GM21825 (cell line): ENCODE measurements at regions not wholly inside any gene's neighbourhood (a gene's known extent, or its start where the extent isn't known, plus 50 kb on each side); places are given as distances from the start of the nearest gene placed in this dataset.
"Not testable (repeated sequence)": the region's sequence is repeated elsewhere in the genome, so short reads cannot be mapped to it uniquely, and the experiment has no call there.

Source experiments
- ATAC-seq: cut with Tn5 transposase; IDR thresholded peaks from one replicate; pipeline ENCODE4 v1.9.1; 2021; ENCODE audit warnings: mild to moderate bottlenecking, moderate library complexity; ENCODE audit not compliant: unreplicated experiment

DNA sequence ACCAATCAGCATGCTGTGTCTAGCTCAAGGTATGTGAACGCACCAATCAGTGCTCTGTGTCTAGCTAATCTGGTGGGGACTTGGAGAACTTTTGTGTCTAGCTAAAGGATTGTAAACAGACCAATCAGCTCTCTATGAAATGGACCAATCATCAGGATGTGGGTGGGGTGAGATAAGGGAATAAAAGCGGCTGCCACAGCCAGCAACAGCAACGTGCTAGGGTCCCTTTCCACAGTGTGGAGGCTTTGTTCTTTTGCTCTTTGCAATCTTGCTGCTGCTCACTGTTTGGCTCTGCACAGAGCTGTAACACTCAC lies 1353.9 kb upstream of the CDH18 start:
- not testable (repeated sequence) for ATAC-seq

DNA sequence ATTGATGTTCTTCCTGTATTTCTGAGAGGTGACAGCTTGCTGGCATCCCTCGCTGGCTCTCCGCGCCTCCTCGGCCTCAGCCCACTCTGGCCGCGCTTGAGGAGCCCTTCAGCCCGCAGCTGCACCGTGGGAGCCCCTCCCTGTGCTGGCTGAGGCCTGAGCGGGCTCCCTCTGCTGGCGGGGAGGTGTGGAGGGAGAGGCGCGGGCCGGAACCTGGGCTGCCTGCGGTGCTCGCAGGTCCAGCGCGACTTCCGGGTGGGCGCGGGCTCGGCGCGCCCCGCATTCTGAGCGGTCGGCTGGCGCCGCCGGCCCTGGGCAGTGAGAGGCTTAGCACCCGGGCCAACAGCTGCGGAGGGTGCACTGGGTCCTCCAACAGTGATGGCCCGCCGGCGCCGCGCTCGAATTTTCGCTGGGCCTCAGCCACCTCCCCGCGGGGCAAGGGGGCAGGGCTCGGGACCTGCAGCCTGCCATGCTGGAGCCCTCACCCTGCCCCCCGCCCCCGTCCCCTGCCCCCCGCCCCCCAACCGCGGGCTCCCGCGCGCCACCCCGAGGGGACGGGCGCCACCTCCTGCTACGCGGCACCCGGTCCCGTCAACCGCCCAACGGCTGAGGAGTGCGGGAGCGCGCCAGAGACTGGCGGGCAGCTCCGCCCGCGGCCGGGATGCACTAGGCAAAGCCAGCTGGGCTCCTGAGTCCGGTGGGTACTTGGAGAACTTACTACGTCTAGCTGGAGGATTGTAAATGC lies 1353.4 kb upstream of the CDH18 start:
- not testable (repeated sequence) for ATAC-seq

DNA sequence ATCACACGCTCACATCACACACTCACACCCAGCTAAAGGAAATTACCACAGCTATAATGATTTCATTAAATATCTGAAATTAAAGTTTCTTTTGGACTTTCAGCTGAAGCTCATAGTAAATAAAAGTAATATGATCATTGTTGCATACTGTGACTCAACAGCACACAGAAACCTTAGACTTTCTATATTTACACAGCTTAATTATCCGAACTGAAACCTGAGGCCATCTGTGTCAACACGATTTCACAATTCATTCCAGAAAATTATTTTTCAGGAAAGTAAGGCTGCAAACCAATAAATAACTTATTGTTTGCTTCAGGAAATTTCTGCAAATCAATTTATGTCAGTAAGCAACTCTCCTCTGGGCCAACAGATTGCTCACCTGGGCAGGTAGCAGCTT lies 1352.2 kb upstream of the CDH18 start:
- ATAC-seq = not testable (repeated sequence)

DNA sequence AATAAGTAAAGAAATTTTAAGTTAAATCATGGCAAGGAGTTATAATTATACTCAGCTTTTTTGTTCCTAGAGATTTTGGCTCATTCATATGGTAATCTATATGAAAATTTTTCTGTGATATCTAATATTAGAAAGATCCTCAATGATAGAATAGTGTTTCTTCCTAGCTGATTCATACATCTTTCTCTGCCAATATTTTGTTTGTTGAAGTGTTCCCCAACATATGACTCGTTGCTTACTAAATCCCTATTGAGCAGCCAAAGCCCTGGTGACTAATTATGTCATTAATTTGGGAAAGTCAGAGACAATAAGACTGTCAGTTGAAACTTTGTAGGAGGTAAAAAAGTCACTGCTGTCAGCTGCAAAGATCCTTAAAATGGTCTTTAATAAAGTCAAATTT lies 1348.5 kb upstream of the CDH18 start:
- ATAC-seq = not testable (repeated sequence)

DNA sequence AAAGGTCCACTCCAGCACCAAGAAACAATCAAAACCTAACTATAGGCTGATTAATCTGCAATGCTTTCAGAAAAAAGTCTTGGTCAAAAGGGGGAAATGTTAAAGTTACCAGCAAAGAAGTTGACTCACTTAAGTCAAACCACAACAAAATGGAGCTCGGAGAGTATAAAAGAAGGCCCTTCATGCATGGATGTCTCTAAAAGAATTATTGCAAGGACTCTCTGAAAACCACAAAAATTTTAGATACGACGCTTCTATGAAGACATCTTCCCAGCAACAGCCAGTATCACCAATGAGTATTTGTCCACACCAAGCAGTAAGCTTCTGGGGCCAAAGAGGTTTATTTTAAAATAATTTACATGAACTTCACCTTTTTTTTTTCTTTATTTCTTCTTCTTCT lies 1327.4 kb upstream of the CDH18 start:
- not testable (repeated sequence) for ATAC-seq

DNA sequence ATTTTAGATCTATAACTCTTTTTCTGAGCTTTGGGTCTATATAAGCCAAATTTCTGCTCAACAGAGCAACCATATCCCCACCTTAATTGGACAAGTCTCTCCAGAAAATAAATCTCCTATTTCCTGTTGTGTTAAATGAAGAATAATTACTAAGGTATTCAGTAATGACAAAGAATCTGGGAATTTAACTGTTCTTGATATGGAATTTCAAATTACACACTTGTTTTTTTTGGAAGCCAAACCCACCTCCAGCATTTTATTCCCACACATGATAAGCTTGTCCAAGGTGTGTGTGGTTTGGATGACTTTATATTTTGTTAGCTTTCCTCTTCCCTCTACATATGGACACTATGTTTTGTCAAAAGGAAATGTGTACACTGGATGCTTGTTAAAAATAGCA lies 1313.2 kb upstream of the CDH18 start:
- not testable (repeated sequence) for ATAC-seq

DNA sequence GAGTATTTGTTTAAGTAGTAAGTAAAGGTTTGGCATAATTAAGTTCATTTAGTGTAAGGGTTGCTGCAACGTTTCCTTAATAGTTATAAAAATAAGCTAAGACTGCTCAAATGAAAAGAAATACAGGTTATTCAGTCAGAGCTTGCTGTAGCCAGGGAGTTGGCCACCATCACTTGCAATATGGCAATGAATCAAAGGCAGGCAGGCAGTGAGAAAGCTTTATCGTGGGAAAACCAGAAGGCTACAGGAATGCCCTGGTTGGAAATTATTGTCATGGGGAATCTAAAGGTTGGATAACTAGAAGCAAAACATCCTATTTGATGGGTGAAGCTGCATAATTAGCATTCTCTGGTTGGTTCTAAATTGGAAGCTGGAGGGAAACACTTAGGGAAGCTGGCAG lies 1286.4 kb upstream of the CDH18 start:
- ATAC-seq = not testable (repeated sequence)

DNA sequence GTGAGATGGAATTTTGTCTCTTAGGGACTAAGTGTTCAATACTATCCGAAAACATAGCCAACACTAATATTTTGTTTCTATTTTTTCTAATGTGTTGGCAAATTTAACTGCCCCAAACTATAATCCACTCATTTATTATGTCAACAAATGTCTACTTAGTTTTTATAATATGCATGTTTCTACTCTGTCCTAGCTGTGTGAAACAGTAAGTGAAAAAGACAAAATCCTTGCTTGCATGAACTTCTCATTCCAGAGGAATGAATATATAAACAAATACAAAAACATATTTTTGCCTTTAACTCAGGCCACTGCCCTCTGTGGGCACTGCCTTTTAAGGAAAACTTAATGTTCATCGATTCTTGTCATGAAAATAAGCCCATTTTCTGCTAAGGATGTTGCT lies 1275.4 kb upstream of the CDH18 start:
- ATAC-seq = no peak

DNA sequence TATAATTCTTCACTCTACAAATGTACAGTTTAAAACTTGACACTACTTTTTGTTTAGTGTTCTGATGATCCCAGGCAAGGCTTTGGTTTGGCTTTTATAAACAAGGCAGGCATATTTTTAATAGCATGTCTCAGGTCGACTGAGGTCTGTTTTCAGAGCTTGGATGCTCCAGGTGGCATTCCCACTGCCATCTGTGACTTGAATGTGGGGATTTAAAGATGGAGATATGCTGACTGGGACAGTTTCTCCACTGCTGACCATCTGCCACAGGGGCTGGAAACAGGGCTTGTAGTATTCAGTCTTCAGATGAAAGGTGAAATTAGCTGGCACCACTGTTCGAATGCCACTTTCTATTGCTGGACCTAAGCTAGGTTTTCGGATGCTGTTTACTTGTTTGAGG lies 1266.2 kb upstream of the CDH18 start:
- no peak for ATAC-seq

DNA sequence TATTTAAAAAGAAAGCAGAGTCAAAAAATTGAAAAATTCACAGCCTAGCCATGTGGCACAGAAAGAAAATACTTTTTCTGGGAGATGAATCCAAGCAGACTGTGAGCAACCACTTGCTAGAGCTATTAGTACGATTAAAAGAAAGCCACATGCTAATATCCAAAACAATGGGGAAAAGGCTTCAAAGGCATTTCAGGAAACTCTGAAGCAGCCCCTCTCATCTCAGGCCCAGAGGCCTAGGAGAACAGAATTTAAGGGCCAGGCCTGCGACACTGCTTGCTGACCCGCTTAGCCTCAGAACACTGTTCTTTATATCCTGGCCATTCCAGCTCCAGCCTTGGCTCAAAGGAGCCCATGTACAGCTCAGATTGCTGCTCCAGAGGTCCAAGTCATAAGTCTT lies 1257.0 kb upstream of the CDH18 start:
- ATAC-seq = no peak

DNA sequence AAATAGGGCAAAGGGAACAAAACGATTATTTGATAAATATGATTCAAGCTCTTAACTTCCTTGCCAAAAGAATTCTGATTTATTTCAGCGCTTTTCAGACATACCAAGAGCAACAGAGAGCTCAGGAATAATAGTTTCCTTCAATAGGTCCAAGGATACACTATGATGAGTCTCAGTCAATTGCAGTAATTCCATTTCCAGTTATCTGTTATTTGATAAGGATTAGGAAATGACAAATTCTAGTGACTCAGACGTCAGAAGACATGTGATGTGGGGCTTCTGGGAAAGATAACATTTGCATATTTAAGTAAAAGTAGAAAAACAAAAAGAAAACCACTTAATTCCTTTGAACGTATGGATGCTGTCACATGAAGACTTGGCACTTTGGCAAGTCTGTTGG lies 1250.8 kb upstream of the CDH18 start:
- ATAC-seq = no peak

DNA sequence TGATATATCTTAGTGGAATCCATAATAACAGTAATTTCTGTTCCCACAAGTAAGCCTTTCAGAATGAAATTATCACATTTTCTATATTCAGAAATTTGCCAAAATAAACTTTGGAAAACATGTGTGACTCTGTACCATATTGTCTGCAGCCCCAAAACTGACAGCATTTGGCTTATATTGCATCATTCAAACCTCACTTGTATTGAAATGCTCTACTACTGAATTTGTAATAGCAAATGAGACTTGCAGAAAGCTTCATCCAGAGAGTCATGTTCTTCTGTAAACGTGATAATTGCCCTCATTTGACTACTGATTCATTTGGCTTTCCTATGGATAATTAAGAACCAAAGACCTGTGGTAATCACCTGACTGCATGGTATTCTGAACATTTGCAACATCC lies 1249.5 kb upstream of the CDH18 start:
- no peak for ATAC-seq

DNA sequence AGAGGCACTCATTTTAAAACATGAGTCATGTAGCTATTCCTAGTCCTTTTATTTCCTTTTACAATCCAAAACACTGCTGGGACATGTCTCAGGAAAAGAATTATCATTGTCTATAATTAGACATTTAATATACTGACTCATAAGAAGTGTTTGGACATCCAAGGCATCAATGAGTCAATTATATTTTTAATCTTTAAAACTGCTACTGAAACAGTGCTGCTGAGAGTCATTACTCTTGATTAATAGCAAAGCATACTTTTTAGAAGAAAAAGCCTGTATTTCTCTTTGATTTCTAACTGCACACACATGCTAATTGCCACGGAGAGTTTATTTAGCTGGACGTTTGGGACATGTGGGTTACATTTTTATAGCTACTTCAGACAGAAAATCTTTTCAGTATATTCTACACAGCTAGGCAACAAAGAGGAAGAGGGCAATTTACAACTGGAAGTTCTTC lies 1249.0 kb upstream of the CDH18 start:
- ATAC-seq = no peak

DNA sequence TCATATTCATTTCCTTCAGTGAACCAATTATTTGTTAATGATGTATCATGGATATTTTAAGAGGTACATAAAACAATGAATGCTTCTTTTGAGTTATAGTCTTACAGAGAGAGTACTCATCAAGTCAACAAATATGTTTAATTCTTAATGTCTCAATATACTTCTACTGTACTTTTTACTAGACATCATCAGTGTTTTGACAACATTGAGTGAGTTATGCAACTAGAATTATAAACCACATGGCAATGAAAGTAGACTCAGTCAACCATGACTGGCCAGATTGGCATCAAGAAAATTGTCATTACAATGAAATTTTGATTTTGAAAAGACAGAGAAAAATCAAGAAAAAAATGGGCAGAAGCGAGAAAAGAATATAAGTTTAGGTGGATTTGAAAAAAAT lies 1248.1 kb upstream of the CDH18 start:
- no peak for ATAC-seq

DNA sequence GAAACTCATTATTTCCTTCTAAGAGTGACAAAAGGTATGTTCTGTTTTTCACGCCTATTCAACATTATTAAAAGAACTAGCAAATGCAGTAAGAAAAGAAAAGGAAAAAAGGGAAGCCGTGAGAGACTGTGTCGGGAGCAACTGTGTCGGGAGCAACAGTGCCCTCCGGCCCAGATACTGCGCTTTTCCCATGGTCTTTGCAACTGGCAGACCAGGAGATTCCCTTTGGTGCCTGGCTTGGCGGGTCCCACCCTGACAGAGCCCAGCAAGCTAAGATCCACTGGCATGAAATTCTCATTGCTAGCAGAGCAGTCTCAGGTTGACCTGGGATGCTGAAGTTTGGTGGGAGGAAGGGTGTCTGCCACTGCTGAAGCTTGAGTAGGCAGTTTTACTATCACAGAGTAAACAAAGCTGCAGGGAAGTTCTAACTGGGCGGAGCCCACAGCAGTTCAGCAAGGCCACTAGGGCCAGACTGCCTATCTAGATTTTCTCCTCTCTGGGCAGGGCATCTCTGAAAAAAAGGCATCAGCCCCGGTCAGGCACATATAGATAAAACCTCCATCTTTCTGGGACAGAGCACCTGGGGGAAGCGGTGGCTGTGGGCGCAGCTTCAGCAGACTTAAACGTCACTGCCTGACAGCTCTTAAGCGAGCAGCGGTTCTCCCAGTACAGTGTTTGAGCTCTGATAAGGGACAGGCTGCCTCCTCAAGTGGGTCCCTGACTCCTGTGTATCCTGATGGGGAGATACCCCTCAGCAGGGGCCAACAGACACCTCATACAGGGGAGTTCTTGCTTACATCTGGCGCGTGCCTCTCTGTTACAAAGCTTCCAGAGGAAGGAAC lies 1237.4 kb upstream of the CDH18 start:
- ATAC-seq = no peak

DNA sequence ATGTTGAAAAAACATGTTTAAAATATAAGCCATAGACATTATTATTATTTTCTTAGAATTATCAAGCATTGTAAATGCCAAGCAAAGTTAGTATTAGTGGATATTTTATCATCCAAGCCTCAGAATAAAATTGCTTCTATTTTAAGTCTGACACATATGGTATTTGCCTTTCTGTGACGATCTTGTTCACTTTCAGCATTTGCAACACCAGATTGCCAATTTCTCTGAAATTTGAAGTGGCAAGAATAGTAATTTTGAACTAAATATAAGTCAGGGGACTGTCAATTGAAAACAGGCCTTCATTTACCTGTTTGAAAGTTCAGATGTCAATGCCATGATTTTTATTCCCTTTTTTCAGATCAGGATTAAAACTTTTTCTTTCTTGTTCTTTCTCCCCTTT lies 1233.6 kb upstream of the CDH18 start:
- no peak for ATAC-seq

DNA sequence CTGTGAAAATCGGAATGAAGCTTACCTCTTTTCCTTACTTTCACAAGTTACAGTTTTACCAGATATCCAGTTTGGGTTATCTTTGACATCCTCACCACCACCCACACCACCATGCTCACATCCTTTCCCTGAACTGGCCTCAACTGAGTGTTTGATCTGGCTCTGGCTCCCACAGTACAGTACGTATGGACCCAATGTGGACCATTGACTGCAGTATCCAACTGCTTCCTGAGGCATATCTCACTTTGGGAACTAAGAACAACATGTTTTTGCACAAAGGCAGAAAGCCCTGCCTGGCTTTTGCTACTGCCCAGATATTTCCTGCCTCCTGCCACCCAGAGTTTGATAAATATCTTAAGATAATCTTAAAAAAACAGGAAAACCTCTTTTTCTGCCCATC lies 1232.0 kb upstream of the CDH18 start:
- no peak for ATAC-seq

DNA sequence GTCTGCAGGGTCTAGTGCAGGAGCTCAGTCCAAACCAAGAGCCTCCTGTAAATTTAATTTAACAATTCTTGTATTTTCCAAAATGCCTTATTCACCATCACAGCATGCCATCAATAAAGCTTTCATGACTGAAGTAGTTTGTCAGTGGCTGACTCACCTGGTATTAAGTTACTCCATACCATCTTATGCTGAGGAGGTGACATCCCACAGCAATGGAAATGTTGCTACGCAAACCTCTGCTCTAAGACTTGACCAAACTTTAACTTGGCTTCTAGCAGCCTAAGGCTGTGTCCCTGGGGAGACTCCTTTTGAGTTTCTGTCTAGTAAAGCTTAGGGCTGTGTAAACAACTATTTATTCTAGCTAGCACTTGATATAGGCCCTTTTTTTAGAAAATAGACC lies 1231.3 kb upstream of the CDH18 start:
- ATAC-seq = no peak

DNA sequence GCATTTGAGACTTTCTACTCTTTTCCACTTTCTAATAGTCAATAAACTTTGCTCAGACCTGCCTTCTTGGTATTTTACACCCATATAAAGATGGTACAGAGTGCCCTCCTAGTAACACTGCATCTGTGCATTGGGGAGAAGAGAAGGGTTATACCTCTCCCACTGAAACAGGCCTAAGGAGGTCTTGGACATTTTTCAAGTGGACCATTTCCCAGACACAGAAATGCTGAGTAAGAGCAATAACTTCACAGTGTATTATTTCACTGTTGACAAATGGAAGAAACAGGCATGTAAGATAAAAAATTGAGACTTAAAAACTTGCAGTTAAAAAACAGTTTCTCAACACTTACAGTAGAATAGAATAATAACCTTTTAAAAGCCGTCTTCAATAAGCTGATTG lies 1224.0 kb upstream of the CDH18 start:
- no peak for ATAC-seq

DNA sequence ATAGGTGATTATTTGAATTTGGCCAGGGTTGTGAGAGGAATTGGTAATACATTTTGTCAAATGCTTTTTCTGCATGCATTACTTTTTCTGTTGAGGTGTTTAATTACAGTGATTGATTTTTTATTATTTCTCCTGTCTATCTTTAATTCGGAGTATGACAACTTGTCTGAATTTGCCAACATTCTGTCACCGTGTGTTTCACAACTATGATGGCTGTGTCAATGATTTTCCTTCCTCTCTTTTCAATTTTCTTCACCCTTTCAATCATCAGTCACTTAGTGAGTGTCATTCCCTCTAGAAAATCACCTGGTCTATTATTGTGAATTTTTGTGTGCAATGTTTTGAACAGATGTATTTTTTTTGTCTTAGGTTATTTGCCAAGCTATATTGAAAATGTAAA lies 1221.4 kb upstream of the CDH18 start:
- no peak for ATAC-seq

DNA sequence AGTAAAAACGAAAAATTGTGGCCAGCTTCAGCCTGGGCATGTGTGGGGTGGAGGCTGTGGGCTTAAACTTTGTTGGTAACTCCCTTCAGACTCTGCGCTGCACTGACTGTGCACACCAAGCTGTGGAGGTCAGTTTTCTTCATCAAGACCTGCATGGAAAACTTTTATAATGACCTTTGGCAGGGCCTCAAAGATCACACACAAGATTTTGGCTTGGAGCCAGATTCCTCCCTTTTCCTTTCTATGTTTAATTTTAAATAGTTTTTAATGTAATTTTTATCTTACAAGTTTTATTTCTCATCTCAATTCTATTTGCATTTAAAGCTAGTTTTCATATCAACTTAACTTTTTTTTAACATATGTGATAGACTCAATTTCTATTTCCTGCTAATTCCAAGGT lies 1211.1 kb upstream of the CDH18 start:
- no peak for ATAC-seq

DNA sequence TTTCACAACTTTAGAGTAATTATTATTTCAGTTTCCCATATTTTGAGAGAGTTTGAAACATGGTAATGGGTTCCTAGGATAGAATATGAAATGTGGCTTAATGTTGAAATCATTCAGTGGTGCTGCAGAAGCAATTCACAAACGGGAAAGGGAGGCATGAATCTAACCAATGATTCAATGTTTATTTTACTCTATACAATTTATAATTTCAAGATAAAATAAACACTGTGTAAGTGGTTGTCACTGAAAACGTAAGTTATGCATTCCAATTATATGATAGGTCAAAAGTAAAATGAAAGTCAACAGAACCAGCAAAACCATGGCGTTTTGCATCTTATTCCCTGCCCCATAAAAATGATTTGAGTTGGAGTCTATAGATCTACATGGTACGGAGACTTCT lies 1207.1 kb upstream of the CDH18 start:
- ATAC-seq = no peak
